Activated effector memory CD4-positive, alpha-beta T cell treated with anti-CD3 and anti-CD28 coated beads, Interleukin-2, amount 50 U/mL, for 16 hours (primary cell): ENCODE measurements at regions not wholly inside any gene's neighbourhood (a gene's known extent, or its start where the extent isn't known, plus 50 kb on each side); places are given as distances from the start of the nearest gene placed in this dataset.

Experiments
- DNase-seq: peaks from one replicate; pipeline ENCODE4 v3.0.0-alpha.2; 2020

DNA sequence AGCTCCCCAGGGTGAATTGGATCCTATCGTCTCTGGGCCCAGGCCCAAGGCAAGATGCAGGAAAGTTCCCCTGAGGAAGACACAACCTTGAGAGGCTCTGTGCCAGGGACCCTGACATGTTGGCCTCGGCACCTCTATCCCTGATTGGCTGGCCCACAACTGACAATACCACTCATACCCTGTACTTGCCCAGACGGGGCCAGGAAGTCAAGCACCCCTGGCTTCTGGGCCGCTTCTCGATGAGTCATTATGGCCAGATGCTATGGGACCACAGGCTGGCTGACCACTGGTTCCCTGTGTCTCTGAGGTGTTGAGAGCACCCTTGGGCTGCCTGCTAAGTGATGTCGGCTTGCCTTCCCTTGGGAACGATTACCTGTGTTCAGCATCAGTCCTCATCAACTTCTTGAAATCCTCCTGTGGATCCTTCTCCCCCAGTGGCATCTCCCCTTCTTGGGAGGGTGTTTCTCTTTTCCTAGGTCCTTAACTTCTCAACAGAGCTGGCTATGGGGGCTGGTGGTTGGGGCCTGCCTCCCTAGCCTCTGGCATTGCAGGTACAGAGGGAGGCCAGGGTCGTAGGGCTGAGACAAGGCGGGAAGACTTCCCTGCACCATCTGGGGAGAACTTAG is 54.5 kb upstream of the MAMLD1 start:
- no peak for DNase-seq

DNA sequence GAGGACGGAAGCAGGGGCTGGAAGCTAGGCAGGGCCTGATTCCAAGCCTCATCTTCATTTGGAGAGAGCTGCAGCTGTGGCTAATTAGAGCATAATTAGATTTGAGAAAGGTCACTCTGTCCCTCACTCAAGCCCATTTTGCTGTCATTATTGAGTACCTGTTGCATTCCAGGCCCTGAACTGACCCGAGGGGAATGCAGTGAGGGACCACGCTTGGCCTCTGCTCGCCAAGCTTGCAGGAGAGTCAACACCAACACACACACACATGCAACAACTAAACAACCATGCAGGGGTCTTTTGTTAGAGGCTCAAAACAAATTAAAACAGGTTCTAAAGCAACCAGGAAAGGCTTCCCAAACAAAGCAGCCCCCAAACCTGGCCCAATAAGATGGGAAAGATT is 52.7 kb upstream of the MAMLD1 start:
- no peak for DNase-seq

DNA sequence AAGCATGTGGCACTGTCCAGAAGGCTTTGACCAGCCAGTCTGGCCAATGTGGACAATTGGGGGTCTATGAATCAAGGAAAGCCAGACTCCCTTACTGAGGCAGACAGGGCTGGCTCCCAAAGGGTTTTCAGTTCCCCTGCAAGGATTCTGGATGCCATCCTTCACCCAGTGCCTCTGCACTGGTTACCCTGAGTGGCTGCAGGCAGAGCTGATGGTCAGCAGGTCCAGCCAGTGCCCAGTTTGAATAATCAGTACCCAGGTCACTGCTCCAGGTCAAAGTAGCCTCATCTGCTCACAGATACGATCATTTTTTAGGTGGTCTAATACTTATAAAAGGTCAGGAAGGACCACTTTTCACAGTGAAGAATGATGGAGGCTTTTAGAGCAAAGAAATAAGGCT is 52.2 kb upstream of the MAMLD1 start:
- DNase-seq = no peak

DNA sequence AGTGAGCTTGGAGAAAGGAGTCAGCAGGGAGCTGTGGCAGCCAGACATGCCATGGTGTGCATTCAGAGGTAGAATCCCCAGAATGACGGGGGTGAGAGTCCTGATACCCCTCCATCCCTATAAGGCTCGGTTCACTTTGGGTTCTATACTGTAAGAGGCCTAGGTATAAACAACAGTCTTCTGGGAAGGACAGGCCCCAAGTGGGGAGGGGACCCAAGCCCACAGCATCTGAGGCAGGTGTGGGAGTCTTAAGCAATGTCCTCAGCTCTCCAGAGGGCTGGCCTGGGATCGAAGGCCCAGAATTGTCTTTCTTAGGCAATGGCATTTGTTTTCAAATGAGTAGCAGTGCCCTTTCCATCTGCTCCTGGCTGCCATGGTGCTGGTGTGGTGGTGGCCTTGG is 50.2 kb upstream of the MAMLD1 start:
- DNase-seq = no peak
